ENCODE measurements at regions not wholly inside any gene's neighbourhood (a gene's known extent, or its start where the extent isn't known, plus 50 kb on each side); places are given as distances from the start of the nearest gene placed in this dataset.
"Not testable (repeated sequence)": the region's sequence is repeated elsewhere in the genome, so short reads cannot be mapped to it uniquely, and the experiment has no call there.

- FAIRE-seq; DNase-seq (ENCODE audit: insufficient read length, low spot score): not testable (repeated sequence)
Measured at GRCh38 chr14:105705862-105706700, 179.7 kb downstream of the TMEM121 start.

- FAIRE-seq; DNase-seq (ENCODE audit: insufficient read length, low spot score): not testable (repeated sequence)
Measured at GRCh38 chr14:105706701-105707019, 180.3 kb downstream of the TMEM121 start.

GRCh38 chr14:105707099-105707498 is 180.7 kb downstream of the TMEM121 start:
- not testable (repeated sequence) for DNase-seq (ENCODE audit: insufficient read length, low spot score); FAIRE-seq

- FAIRE-seq = not testable (repeated sequence)
Measured at GRCh38 chr14:105707723-105708151, 181.4 kb downstream of the TMEM121 start.

GRCh38 chr14:105708251-105709134 is 182.1 kb downstream of the TMEM121 start:
- not testable (repeated sequence) for DNase-seq (ENCODE audit: insufficient read length, low spot score); FAIRE-seq

More at GRCh38 chr14:105707723-105708151, 181.4 kb downstream of the TMEM121 start:
- DNase-seq (ENCODE audit: insufficient read length, low spot score) = not testable (repeated sequence)

GRCh38 chr14:105709281-105710118 is 183.1 kb downstream of the TMEM121 start:
- FAIRE-seq (no peak), DNase-seq (ENCODE audit: insufficient read length, low spot score) (no peak)
- TF ChIP-seq POLR2A (IDR thresholded peaks at IDR 0.05; ENCODE audit: low read depth, low read length) = no peak

DNA sequence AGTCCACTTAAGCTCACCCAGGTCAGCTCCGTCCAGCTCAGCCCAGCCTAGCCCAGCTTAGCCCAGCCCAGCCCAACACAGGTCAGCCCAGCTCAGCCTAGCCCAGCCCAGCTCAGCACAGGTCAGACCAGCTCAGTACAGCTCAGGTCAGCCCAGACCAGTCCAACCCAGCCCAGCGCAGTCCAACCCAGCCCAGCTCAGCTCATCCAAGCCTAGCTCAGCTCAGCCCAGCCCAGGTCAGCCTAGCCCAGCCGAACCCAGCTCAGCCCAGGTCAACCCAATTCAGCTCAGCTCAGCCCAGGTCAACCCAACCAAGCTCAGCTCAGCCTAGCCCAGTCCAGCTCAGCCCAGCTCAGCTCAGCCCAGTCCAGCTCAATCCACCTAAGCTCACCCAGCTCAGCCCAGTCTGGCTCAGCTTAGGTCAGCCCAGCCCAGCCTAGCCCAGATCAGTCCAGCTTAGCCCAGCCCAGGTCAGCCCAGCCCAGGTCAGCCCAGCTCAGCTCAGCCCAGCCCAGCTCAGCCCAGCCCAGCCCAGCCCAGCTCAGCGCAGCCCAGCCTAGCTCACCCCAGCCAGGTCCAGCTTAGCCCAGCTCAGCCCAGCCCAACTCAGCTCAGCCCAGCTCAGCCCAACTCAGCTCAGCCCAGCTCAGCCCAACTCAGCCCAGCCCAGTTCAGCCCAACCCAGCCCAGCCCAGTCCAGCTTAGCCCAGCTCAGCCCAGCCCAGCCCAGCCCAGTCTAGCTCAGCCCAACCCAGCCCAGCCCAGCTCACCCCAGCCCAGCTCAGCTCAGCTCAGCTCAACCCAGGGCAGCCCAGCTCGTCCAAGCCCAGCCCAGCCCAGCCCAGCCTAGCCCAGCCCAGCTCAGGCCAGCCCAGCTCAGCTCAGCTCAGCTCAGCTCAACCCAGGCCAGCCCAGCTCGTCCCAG is 184.0 kb downstream of the TMEM121 start:
- FAIRE-seq = no peak
- no peak for DNase-seq (ENCODE audit: insufficient read length, low spot score)
- TF ChIP-seq POLR2A (IDR thresholded peaks at IDR 0.05; ENCODE audit: low read depth, low read length) = no peak

DNA sequence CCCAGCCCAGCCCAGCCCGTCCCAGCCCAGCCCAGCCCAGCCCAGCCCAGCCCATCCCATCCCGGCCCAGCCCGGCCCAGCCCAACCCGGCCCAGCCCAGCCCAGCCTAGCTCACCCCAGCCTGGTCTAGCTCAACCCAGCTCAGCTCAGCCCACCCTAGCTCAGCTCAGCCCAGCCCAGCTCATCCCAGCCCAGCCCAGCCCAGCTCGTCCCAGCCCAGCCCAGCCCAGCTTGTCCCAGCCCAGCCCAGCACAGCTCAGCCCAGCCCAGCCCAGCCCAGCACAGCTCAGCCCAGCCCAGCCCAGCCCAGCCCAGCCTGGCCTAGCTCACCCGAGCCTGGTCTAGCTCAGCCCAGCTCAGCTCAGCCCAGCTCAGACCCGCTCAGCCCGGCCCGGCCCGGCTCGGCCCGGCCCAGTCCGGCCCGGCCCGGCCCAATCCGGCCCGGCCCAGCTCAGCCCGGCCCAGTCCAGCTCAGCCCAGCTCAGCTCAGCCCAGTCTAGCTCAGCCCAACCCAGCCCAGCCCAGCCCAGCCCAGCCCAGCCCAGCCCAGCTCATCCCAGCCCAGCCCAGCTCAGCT is 184.7 kb downstream of the TMEM121 start:
- no peak for FAIRE-seq
- DNase-seq (ENCODE audit: insufficient read length, low spot score) = no peak
- no peak for TF ChIP-seq POLR2A (IDR thresholded peaks at IDR 0.05; ENCODE audit: low read depth, low read length)

DNA sequence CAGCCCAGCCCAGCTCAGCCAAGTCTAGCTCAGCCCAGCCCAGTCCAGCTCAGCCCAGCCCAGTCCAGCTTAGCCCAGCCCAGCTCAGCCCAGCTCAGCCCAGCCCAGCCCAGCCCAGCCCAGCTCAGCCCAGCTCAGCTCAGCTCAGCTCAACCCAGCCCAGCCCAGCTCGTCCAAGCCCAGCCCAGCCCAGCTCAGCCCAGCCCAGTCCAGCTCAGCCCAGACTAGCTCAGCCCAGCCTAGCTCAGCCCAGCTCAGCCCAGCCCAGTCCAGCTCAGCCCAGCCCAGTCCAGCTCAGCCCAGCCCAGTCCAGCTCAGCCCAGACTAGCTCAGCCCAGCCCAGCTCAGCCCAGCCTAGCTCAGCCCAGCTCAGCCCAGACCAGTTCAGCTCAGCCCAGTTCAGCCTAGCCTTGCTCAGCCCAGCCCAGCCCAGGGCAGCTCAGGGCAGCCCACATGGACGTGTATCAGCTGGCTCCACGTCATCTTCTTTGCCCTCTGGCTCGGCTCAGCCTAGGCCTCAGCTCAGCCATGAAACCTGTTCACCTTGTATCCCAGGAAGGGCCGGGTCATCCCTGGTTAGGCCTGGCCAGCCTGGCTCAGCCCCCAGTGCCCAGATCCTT is 185.6 kb downstream of the TMEM121 start:
- no peak for TF ChIP-seq POLR2A (IDR thresholded peaks at IDR 0.05; ENCODE audit: low read depth, low read length)
- FAIRE-seq (no peak), DNase-seq (ENCODE audit: insufficient read length, low spot score) (no peak)

- DNase-seq (ENCODE audit: insufficient read length, low spot score); FAIRE-seq: not testable (repeated sequence)
Measured at GRCh38 chr14:105712670-105713069, 186.3 kb downstream of the TMEM121 start.

DNA sequence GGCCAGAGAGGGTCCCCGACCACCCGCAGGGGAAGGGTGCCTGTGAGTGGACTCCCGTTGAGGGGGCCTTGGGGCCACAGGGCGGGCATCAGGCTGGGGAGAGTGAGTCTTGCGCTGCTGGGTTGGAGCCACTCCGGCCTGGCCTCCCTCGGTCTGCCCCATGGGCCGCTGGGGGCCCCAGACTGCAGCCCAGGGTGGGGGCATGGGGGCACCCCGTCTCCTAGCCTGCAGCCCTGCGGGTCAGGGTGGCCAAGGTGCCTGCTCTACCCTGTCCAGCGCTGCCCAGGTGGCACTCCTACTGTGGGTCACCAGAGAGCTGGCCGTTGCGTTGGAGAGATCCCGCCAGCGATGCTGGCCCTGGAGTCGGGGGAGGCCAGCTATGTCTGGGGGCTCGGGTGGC is 186.8 kb downstream of the TMEM121 start:
- not testable (repeated sequence) for DNase-seq (ENCODE audit: insufficient read length, low spot score); FAIRE-seq

DNA sequence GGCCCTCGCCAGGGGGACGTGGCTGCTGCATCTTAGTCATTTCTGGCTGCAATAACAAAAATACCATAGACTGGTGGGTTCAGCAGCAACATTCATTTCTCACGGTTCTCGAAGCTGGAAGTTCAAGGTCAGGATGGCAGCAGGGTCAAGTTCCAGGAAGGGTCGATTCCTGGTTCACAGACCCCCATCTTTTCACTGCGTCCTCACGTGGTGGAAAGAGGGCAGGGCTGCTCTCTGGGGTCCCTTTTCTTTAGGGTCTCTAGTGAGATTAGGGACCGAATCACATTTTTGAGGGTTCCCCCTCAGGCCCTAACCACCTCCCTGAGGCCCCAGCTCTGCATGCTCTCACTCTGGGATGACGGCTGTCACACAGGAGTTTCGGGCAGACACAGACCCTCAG is 187.5 kb downstream of the TMEM121 start:
- not testable (repeated sequence) for DNase-seq (ENCODE audit: insufficient read length, low spot score); FAIRE-seq

DNA sequence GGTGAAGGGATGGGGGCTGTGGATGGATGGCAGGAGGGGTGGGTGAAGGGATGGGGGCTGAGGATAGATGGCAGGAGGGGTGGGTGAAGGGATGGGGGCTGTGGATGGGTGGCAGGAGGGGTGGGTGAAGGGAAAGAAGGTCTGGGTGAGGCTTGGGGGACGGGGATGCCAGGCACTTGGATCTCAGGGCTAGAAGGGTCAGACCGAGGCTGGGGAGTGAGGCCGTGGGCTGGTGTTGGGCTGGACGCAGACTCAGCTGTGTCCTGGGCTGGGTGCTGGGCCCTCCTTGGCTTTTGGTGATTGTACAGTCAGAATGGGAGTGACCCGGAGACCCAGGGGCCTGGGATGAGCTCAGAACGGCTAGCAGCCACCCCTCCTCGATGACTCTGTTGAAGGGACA is 192.4 kb downstream of the TMEM121 start:
- not testable (repeated sequence) for FAIRE-seq

GRCh38 chr14:105720106-105720505 is 193.7 kb downstream of the TMEM121 start:
- DNase-seq (ENCODE audit: insufficient read length, low spot score); FAIRE-seq: not testable (repeated sequence)

More for the DNA sequence above, 192.4 kb downstream of the TMEM121 start:
- DNase-seq (ENCODE audit: insufficient read length, low spot score) = not testable (repeated sequence)

DNA sequence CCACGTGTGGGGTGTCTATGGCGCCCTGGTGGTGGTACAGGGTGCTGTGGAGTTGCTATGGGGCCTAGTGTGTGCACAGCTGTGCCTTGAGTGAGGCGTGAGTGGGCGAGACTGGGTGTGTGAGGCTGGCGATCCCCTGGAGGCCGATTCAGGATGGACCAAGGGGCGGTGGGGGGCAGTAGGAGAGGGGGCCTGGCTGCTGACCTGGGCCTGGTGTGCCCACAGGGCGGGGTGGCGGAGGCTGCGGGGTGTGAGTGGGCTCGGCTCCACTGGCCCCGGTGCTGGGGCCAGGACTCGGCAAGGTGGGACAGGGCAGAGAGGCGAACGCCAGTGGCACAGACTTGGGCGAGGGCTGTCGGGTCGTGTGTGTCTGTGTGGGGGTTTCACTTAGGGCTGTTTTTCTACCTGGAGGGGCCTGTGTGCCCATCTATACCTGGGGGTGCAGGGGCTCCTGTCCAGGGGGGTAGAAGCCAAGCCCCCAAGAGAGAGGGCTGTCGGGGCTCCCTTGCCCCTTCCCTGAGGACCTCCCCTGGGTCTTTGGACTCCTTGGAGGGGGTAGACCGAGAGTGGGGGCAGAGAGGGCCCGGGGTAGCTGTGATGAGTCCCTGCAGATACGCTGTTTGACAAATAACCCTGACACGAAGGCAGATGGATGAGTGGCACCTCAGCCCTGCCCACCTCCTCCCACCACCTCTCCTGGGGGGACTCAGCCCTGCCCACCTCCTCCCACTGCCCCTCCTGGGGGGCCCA is 194.6 kb downstream of the TMEM121 start:
- not testable (repeated sequence) for FAIRE-seq; DNase-seq (ENCODE audit: insufficient read length, low spot score)

GRCh38 chr14:105721602-105721970 is 195.2 kb downstream of the TMEM121 start:
- DNase-seq (ENCODE audit: insufficient read length, low spot score); FAIRE-seq: not testable (repeated sequence)

Data from H54 (cell line).